Raji (cell line): ENCODE measurements at regions not wholly inside any gene's neighbourhood (a gene's known extent, or its start where the extent isn't known, plus 50 kb on each side); places are given as distances from the start of the nearest gene placed in this dataset.

ENCODE experiments used
- POLR2A ChIP-seq: IDR thresholded peaks from 2 replicates; pipeline ENCODE4 v1.6.1; 2011; ENCODE audit warnings: low read depth, low read length, control low read depth; ENCODE audit not compliant: insufficient read depth

DNA sequence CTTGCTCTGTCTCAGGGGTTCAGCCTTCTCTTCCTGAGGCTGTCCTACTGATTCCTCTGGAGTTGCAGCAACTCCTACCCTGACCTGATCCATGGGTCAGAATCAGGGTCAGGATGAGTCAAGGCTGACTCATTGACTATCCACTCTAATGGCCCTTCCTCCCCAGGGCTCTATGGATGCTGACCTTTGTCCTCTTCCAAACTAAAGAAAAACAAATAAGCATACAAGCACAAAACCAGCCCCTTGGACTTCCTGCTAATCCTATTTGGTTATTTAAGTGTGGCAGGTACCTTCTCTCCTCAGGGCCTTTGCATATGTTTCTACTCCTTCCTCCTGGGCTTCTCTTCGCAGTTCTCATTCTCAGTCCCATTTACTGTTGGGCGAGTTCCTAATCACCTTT, 204.5 kb upstream of the NAV2 start:
- TF ChIP-seq POLR2A, result no peak

- TF ChIP-seq POLR2A, result no peak
Observed at GRCh38 chr11:19506816-19507486, 205.7 kb upstream of the NAV2 start.

DNA sequence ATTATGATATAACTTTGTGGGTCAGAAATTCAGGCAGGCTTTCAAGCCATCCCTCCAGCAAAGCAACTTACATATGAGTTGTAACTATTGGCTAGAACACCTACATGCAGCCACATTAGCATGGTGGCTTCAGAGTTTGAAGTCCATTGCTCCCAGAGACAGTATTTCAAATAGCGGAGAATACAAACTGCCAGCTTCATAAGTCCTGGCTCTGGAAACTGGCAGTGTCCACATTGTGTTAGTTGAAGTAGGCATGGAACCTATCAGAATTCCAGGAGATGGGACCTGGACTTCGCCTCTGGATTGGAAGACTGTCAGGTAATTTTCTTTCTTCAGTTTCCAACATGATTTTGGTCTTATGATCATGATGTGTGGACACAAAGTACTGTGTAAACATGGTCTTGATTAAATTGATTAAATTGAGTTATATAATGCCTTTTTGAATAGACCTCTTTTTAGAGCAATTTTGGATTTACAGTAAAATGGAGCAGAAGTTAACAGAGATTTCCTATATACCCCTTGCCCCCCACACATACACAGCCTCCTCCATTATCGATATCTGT, 209.9 kb upstream of the NAV2 start:
- TF ChIP-seq POLR2A, result no peak

DNA sequence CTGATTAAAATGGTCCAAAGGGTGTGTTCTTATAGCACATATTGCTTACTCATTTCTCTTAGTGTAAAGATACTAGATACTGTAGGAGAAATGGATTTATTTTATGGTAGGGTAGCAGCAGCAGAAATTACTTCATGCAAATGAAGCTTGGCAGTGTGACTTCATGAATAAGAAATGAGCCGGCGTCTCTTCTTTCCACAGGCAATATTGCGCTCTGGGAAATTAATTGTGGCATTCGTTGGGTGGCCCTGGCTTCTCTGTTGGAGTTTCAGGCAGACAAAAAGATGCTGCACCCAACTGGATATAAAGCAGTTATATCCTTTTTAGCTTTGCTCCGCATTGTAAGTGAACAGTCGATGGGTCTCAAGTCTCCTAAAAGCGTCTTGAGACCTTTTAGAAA, 211.0 kb upstream of the NAV2 start:
- TF ChIP-seq POLR2A, result no peak

DNA sequence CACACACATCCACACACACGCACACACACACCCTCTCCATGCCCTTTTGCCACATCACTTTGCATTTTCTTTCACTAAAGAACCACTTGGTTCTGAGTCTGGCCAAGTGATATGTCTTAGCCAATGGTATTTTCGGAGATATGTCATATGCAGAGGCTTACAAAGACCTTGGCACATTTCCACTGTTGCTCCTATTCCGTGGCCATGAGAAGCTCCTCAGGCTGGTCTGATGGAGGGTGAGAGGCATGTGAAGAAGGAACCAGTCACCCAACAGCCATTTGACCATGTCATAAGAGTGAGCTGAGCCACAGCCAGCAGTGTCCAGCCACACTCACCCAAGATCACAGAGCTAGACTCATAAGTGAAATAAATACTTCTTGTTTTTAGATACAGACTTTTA, 212.6 kb upstream of the NAV2 start:
- TF ChIP-seq POLR2A, result no peak

DNA sequence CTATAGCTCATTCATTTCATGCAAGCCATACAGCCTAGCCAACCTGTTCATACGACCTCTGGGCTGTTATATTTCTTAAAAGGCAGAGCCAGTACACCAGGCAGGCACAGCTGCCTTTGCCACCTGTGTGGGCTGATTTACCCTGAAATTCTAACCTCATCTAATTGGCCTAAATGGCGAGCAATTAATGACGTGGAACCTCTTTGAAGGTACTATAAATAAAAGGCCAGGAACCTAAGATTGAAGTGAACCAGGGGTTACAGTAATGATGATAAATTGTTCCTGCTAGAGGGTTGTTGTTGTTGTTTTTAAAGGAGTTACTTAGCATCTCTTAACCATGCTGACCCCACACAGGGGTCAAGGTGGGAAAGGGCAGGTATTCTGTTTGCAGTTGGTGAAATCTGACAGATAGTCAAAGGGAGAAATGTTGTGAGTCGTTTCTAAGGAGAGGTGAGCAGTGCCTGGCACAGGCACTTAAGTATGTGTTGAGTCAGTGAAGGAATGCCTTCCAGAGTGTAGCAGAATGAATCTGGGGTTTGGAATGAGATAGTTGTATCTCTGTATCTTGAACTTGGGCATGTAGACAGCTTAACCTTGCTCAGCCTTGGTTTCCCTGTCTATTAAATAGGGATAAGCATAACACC, 213.5 kb upstream of the NAV2 start:
- TF ChIP-seq POLR2A, result no peak

- no peak for TF ChIP-seq POLR2A
Observed at GRCh38 chr11:19493446-19494213, 219.0 kb upstream of the NAV2 start.

DNA sequence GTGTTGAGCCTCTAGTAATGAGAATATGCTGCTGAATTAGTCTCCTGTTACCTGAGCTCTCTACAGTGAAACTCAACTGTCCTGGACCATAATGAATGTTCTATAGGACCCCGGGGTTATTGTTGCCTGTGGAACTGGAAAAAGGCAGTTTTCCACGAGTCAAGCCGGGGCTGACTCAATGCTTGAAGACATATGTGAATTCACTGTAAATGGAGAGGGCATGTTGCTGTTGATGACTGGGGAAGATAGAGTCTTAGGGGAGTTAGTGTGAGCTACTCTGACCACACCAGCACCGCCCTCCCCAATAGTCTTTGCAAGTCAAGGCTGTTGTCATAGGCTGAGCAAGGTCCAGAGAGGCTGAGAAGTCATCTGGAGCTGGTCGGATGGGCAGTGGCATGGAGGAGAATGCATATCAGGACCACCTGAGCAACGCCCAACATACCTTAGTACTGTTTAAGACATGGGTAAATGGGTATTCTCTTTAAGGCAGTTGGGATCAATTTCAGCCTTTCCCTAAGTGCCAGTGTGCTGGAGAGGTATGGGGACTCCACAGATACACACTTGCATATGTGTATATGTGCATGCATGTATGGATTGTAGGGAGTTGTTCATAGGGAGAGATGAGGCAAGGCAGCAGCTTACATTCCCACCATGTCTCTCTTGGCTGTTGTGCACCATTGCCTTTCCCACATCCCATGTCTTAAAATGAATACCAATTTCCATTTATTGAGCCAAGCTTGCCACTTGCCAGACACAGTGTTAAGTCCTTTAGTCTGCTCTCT, 230.1 kb upstream of the NAV2 start:
- no peak for TF ChIP-seq POLR2A

- no peak for TF ChIP-seq POLR2A
Observed at GRCh38 chr11:19480540-19480939, 232.1 kb upstream of the NAV2 start.

GRCh38 chr11:19478891-19479290, 233.7 kb upstream of the NAV2 start:
- TF ChIP-seq POLR2A, result no peak

DNA sequence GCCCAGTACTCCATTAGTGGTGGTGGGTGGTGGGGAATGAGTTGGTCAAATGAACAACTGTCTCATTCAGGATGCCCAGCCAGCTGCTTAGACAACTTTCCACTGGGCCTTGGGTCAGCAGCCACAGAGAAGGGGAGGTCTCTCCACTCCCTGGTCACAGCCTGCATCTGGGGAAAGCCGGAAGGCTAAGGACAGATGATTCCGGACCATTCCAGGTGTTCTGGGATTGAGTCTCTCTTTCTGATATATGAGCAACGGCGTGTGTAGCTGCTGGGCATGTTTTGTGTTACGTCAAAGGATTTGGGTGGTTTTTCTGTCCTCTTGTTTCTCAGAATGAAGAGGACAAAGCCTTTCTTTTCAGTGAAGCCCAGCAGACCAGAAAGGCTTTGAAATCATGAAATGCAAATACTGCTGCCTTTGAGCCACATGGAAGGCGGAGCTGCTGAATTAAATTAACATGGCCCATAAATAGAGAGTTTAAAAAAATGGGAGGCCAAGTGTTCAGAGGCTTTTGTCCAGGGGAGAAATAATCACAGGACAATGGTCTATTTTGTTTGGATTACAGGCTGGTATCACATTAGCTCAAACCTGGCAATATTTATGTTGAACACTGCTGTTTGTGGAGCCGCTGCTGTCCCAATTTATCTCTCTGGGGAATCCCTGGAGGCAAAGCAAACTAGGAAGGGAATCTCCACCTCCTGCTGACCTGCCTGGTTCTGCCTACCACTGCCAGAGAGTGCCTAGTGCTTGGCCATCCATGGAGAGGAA, 234.4 kb upstream of the E2F8 start:
- no peak for TF ChIP-seq POLR2A

DNA sequence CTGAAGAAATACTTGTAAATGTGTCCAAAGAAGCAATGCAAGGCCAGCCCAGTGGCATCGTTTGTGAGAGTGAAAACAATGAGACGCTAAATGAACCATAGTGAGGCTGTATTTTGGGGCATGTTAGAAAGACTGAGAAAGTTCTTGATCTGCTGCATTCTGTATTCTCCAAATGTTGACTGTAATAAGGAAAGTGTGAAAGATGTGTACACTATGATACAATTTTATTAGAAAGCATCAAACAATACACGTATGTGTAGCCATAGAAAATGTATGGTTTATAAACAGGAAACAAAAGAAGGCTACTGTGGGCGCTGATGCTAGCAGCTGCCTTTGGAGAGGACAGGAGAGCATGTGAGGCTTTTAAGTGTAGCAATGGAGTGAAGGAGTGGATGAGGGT, 233.5 kb upstream of the E2F8 start:
- TF ChIP-seq POLR2A, result no peak

- no peak for TF ChIP-seq POLR2A
Observed at GRCh38 chr11:19472679-19473078, 231.9 kb upstream of the E2F8 start.

DNA sequence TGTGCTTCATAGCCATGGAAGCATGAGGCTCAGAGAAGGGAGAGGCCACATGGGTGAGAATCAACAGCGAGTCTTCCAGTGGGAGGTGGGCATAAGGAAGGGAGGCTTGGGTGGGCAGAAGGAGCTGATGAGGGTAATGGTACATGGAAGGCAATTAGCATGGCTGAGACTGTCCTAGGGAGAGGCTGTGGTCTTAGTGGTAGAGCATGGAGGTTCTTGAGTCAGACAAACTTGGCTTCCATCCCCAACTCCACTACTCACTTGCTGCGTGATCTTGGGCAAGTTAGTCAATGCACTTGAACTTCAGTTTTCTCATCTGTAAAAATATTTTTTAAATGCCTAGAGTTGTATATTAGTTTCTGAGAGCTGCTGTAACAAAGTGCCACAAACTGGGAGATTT, 227.2 kb upstream of the E2F8 start:
- no peak for TF ChIP-seq POLR2A
